ENCODE measurements at regions not wholly inside any gene's neighbourhood (a gene's known extent, or its start where the extent isn't known, plus 50 kb on each side); places are given as distances from the start of the nearest gene placed in this dataset.

GRCh38 chr1:198939956-198940355 is 301.1 kb downstream of the PTPRC start:
- no peaks in the 10 kb centered on the region for H3K27me3 ChIP-seq (ENCODE audit: insufficient read depth, low read length, poor library complexity)
- no peak overlapping the region for H2AFZ ChIP-seq (ENCODE audit: low read depth, low read length)
- H3K4me2 ChIP-seq (ENCODE audit: insufficient read depth, low read length): no peak overlapping the region
- no peak overlapping the region for H3K4me3 ChIP-seq (ENCODE audit: low read depth in 1 of 2, low read length in 2 of 2)
- 0 out of 2 replicates have a peak, but pooled peaks cover 5% of the 10 kb centered on the region for H4K20me1 ChIP-seq (ENCODE audit: insufficient read depth, low read length)
- peaks cover 100% of the 10 kb centered on the region for H3K79me2 ChIP-seq (ENCODE audit: insufficient read depth, low read length)
- DNase-seq: no peak
- H3K36me3 ChIP-seq (ENCODE audit: insufficient read depth, low read length): peaks cover 27% of the 10 kb centered on the region
- H3K4me1 ChIP-seq (ENCODE audit: insufficient read depth, low read length): peaks cover 34% of the 10 kb centered on the region
- no peak for ATAC-seq (ENCODE audit: insufficient read depth, low read depth)
- no peak overlapping the region for H3K9ac ChIP-seq (ENCODE audit: low read depth, low read length)
- no peak for TF ChIP-seq EZH2 (IDR thresholded peaks at IDR 0.05; ENCODE audit: borderline replicate concordance, low read depth, low read length, severe bottlenecking)
- no peak for TF ChIP-seq CTCF (IDR thresholded peaks at IDR 0.05; ENCODE audit: borderline replicate concordance, extremely low read depth, low read length, poor library complexity, severe bottlenecking)
- no peaks in the 10 kb centered on the region for H3K9me3 ChIP-seq (ENCODE audit: insufficient read depth, low read length, severe bottlenecking)
- peak overlapping the region; percentile 77; the same call in 1 of the 2 replicates for H3K27ac ChIP-seq (ENCODE audit: low read length)

- Histone ChIP-seq H3K4me3 (ENCODE audit: low read depth in 1 of 2, low read length in 2 of 2) (no peak overlapping the region), H3K4me1 (ENCODE audit: insufficient read depth, low read length) (peaks cover 37% of the 10 kb centered on the region), H3K36me3 (ENCODE audit: insufficient read depth, low read length) (peaks cover 12% of the 10 kb centered on the region; the same call in 1 of the 2 replicates), H3K9me3 (ENCODE audit: insufficient read depth, low read length, severe bottlenecking) (no peaks in the 10 kb centered on the region), H3K4me2 (ENCODE audit: insufficient read depth, low read length) (no peak overlapping the region), H3K79me2 (ENCODE audit: insufficient read depth, low read length) (peaks cover 99% of the 10 kb centered on the region), H4K20me1 (ENCODE audit: insufficient read depth, low read length) (no peaks in the 10 kb centered on the region), H3K27ac (ENCODE audit: low read length) (peak overlapping the region; percentile 19; the same call in 1 of the 2 replicates), H3K9ac (ENCODE audit: low read depth, low read length) (no peak overlapping the region), H3K27me3 (ENCODE audit: insufficient read depth, low read length, poor library complexity) (no peaks in the 10 kb centered on the region), H2AFZ (ENCODE audit: low read depth, low read length) (no peak overlapping the region)
- TF ChIP-seq EZH2 (IDR thresholded peaks at IDR 0.05; ENCODE audit: borderline replicate concordance, low read depth, low read length, severe bottlenecking) (no peak), CTCF (IDR thresholded peaks at IDR 0.05; ENCODE audit: borderline replicate concordance, extremely low read depth, low read length, poor library complexity, severe bottlenecking) (no peak)
- no peak for DNase-seq
- ATAC-seq (ENCODE audit: insufficient read depth, low read depth): no peak
Observed at GRCh38 chr1:198942466-198942865, 303.6 kb downstream of the PTPRC start.

- peaks cover 28% of the 10 kb centered on the region for H3K4me1 ChIP-seq (ENCODE audit: insufficient read depth, low read length)
Observed at GRCh38 chr1:198943484-198944187, 304.8 kb downstream of the PTPRC start.

More at GRCh38 chr1:198943484-198944187, 304.8 kb downstream of the PTPRC start:
- Histone ChIP-seq H3K27me3 (ENCODE audit: insufficient read depth, low read length, poor library complexity) (no peaks in the 10 kb centered on the region), H3K4me2 (ENCODE audit: insufficient read depth, low read length) (no peak overlapping the region), H2AFZ (ENCODE audit: low read depth, low read length) (no peak overlapping the region), H3K27ac (ENCODE audit: low read length) (peak overlapping the region; percentile 19; the same call in 1 of the 2 replicates), H3K79me2 (ENCODE audit: insufficient read depth, low read length) (peaks cover 99% of the 10 kb centered on the region), H3K4me3 (ENCODE audit: low read depth in 1 of 2, low read length in 2 of 2) (no peak overlapping the region), H3K9ac (ENCODE audit: low read depth, low read length) (no peak overlapping the region), H3K9me3 (ENCODE audit: insufficient read depth, low read length, severe bottlenecking) (no peaks in the 10 kb centered on the region), H3K36me3 (ENCODE audit: insufficient read depth, low read length) (peaks cover 12% of the 10 kb centered on the region; the same call in 1 of the 2 replicates), H4K20me1 (ENCODE audit: insufficient read depth, low read length) (no peaks in the 10 kb centered on the region)
- DNase-seq: no peak
- TF ChIP-seq EZH2 (IDR thresholded peaks at IDR 0.05; ENCODE audit: borderline replicate concordance, low read depth, low read length, severe bottlenecking) (no peak), CTCF (IDR thresholded peaks at IDR 0.05; ENCODE audit: borderline replicate concordance, extremely low read depth, low read length, poor library complexity, severe bottlenecking) (no peak)
- ATAC-seq (ENCODE audit: insufficient read depth, low read depth): no peak

Measured in DND-41 (cell line).